RWPE2 (cell line): ENCODE measurements at regions not wholly inside any gene's neighbourhood (a gene's known extent, or its start where the extent isn't known, plus 50 kb on each side); places are given as distances from the start of the nearest gene placed in this dataset.
A peak's percentile ranks its signal among the peaks of the same experiment; 100 is the strongest.

ENCODE experiments used
- ATAC-seq: fragments of 200-7000 bp; cut with Tn5 transposase; 3 replicates; pipeline ENCODE4 v1.9.1; 2021; ENCODE audit warnings: low read depth
- DNase-seq: peaks from one replicate; pipeline ENCODE4 v3.0.0-alpha.2; 2020; ENCODE audit warnings: low spot score
- H3K27ac ChIP-seq: fragments of 450-650 bp; 2 replicates; pipeline ENCODE4 v1.5.1; 2017; ENCODE audit warnings: mild to moderate bottlenecking; ENCODE audit not compliant: poor library complexity, severe bottlenecking
- H3K27me3 ChIP-seq: fragments of 250-450 bp; sonication (Bioruptor Pico); 2 replicates; pipeline ENCODE4 v1.5.1; 2021; ENCODE audit warnings: mild to moderate bottlenecking, moderate library complexity; ENCODE audit not compliant: insufficient read depth, poor library complexity, severe bottlenecking
- H3K36me3 ChIP-seq: fragments of 250-450 bp; sonication (Bioruptor Pico); 2 replicates; pipeline ENCODE4 v1.5.1; 2020; ENCODE audit warnings: low read depth, mild to moderate bottlenecking, moderate library complexity
- H3K4me1 ChIP-seq: fragments of 250-450 bp; sonication (Bioruptor Pico); 2 replicates; pipeline ENCODE4 v1.5.1; 2021; ENCODE audit warnings: mild to moderate bottlenecking, moderate library complexity; ENCODE audit not compliant: insufficient read depth, poor library complexity, severe bottlenecking
- H3K4me3 ChIP-seq: fragments of 250-450 bp; sonication (Bioruptor Pico); 2 replicates; pipeline ENCODE4 v1.5.1; 2021; ENCODE audit warnings: mild to moderate bottlenecking, moderate library complexity; ENCODE audit not compliant: severe bottlenecking
- H3K9me3 ChIP-seq: fragments of 250-450 bp; sonication (Bioruptor Pico); 2 replicates; pipeline ENCODE4 v1.5.1; 2021; ENCODE audit warnings: mild to moderate bottlenecking, moderate library complexity; ENCODE audit not compliant: severe bottlenecking
- TF ChIP-seq, protein P1 (sequence below): fragments of 450-650 bp; IDR thresholded peaks from one replicate; pipeline ENCODE4 v1.5.1; 2017; ENCODE audit warnings: mild to moderate bottlenecking, moderate library complexity; ENCODE audit not compliant: poor library complexity, severe bottlenecking

DNA sequence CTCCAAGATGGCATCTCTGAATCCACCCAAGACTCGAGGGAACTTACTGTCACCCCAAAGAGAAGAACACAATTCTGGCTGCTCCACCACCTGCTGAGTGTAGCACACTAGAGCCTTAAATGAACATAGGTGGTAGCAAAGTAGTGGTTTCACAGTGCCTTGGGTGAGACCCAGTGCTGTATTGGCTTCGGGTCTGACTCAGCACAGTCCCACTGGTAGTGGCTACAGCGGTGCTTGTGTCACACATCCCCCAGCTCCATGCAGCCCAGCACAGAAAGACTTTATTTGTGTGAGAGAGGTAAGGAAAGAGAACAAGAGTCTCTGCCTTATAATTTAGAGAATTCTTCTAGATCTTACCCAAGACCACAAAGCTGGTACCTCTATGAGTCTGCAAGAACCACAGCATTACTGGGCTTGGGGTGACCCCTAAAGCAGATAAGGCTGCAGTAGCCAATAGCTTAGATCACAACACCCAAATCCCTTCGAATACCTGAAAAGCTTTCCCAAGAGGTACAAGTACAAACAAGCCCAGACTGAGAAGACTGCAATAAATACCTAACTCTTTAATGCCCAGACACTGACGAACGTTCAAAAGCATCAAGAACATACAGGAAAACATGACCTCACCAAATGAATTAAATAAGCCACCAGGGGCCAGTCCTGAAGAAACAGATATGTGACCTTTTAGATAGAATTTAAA, 83.3 kb upstream of the SLC38A4 start:
- DNase-seq (no peak), ATAC-seq (peak; percentile 73)
- peak overlapping the region; percentile 74 for H3K27ac ChIP-seq
- no peaks in the 10 kb centered on the region for H3K36me3 ChIP-seq
- TF ChIP-seq, protein P1, sequence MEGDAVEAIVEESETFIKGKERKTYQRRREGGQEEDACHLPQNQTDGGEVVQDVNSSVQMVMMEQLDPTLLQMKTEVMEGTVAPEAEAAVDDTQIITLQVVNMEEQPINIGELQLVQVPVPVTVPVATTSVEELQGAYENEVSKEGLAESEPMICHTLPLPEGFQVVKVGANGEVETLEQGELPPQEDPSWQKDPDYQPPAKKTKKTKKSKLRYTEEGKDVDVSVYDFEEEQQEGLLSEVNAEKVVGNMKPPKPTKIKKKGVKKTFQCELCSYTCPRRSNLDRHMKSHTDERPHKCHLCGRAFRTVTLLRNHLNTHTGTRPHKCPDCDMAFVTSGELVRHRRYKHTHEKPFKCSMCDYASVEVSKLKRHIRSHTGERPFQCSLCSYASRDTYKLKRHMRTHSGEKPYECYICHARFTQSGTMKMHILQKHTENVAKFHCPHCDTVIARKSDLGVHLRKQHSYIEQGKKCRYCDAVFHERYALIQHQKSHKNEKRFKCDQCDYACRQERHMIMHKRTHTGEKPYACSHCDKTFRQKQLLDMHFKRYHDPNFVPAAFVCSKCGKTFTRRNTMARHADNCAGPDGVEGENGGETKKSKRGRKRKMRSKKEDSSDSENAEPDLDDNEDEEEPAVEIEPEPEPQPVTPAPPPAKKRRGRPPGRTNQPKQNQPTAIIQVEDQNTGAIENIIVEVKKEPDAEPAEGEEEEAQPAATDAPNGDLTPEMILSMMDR: peak; percentile 29
- H3K4me1 ChIP-seq: peaks cover 17% of the 10 kb centered on the region
- H3K27me3 ChIP-seq: no peaks in the 10 kb centered on the region
- H3K9me3 ChIP-seq: peaks cover 13% of the 10 kb centered on the region
- H3K4me3 ChIP-seq: no peak overlapping the region

DNA sequence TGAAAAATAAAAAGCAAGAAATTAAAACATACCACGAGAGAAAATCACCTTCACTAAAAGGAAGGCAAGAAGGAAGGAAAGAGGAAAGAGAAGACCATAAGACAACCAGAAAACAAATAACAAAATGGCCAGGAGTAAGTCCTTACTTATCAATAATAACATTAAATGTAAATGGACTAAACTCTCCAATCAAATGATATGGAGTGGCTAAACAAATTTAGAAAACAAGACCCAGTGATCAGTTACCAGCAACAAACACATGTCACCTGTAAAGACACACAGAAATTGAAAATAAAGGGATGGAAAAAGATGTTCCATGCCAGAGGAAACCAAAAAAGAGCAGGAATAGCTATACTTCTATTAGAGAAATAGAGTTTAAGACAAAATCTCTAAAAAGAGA, 85.0 kb upstream of the SLC38A4 start:
- no peak overlapping the region for H3K4me3 ChIP-seq
- peaks cover 13% of the 10 kb centered on the region for H3K9me3 ChIP-seq
- H3K27ac ChIP-seq: no peak overlapping the region
- TF ChIP-seq, protein P1: no peak
- H3K27me3 ChIP-seq: no peaks in the 10 kb centered on the region
- peaks cover 22% of the 10 kb centered on the region for H3K4me1 ChIP-seq
- no peaks in the 10 kb centered on the region for H3K36me3 ChIP-seq
- no peak for ATAC-seq
- no peak for DNase-seq

DNA sequence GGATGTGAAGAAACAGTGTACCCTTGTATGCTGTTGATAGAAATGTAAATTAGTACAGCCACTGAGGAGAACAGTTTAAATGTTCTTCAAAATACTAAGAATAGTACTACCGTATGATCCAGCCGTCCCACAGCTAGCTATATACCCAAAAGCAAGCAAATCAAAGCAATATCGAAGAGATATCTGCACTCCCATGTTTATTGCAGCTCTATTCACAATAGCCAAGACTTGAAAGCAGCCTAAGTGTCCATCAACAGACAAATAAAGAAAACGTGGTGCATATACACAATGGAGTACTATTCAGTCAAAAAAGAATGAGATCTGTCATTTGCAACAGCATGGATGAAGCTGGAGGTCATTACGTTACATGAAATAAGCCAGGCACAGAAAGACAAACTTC, 88.5 kb upstream of the SLC38A4 start:
- DNase-seq (no peak), ATAC-seq (no peak)
- H3K4me3 ChIP-seq: no peak overlapping the region
- H3K27ac ChIP-seq: no peak overlapping the region
- H3K36me3 ChIP-seq: no peaks in the 10 kb centered on the region
- H3K27me3 ChIP-seq: no peaks in the 10 kb centered on the region
- H3K4me1 ChIP-seq: peaks cover 10% of the 10 kb centered on the region
- H3K9me3 ChIP-seq: peaks cover 13% of the 10 kb centered on the region
- TF ChIP-seq, protein P1: no peak

DNA sequence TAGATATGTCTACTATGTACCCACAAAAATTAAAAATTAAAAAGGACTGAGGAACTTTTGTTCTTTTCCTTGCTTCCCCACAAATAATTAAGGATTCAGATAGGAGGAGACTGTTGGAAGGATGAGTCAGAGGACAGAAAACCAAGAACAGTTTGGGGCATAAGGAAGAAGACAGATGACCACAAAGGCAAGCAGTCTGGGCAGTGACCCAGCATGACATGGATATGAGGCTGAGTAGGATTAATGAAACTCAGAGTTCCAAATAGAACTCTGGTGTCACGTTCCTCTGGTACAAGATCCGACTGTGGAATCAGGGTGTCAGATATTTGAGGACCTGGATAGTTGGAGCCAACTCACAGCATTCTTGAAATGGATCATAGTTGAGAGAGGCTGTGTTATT, 89.3 kb upstream of the SLC38A4 start:
- peak; percentile 46; the same call in 1 of the 3 replicates for ATAC-seq
- Histone ChIP-seq H3K9me3 (peaks cover 8% of the 10 kb centered on the region), H3K36me3 (no peaks in the 10 kb centered on the region), H3K4me3 (no peak overlapping the region), H3K4me1 (peaks cover 5% of the 10 kb centered on the region), H3K27ac (no peak overlapping the region), H3K27me3 (no peaks in the 10 kb centered on the region)
- no peak for DNase-seq
- TF ChIP-seq, protein P1: no peak

DNA sequence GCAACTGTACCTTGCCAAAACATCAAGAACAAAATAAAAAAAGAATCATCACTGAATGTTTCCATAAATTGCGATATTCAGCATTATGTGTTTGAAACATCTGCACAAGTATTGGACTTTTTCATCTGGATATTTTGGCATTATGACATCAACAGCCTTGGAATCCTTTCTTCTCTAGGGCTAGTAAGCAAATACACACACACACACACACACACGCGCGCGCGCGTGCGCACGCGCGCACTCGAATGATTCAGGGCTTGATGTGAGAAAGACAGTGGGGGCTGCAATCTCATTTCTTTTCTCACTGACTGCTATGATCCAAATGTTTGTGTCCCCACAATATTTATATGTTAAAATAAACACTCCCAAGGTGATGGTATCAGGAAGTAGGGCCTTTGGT, 90.0 kb upstream of the SLC38A4 start:
- DNase-seq: no peak
- H3K4me1 ChIP-seq: peaks cover 5% of the 10 kb centered on the region

More for the DNA sequence above, 90.0 kb upstream of the SLC38A4 start:
- Histone ChIP-seq H3K9me3 (peaks cover 4% of the 10 kb centered on the region), H3K36me3 (no peaks in the 10 kb centered on the region), H3K27ac (no peak overlapping the region), H3K27me3 (no peaks in the 10 kb centered on the region), H3K4me3 (no peak overlapping the region)
- ATAC-seq: no peak
- TF ChIP-seq, protein P1: no peak
